NCI-H1694 treated with DMSO at 0.1 percent for 48 hours (cell line): ENCODE measurements at regions not wholly inside any gene's neighbourhood (a gene's known extent, or its start where the extent isn't known, plus 50 kb on each side); places are given as distances from the start of the nearest gene placed in this dataset.
"Not testable (repeated sequence)": the region's sequence is repeated elsewhere in the genome, so short reads cannot be mapped to it uniquely, and the experiment has no call there.

Experiments used
- DNase-seq: peaks from one replicate; lab custom pipeline; 2025; lab: John Stamatoyannopoulos, UW

GRCh38 chr10:124180947-124181549 is 87.7 kb upstream of the CHST15 start:
- DNase-seq, result no peak

- DNase-seq, result no peak
These were observed 86.8 kb upstream of the CHST15 start for GRCh38 chr10:124180044-124180745.

- DNase-seq, result no peak
These were observed 86.1 kb upstream of the CHST15 start for GRCh38 chr10:124179308-124180043.

GRCh38 chr10:124177180-124177518 is 83.8 kb upstream of the CHST15 start:
- no peak for DNase-seq

- DNase-seq, result no peak
These were observed 83.2 kb upstream of the CHST15 start for GRCh38 chr10:124176349-124177179.

GRCh38 chr10:124175701-124176348 is 82.4 kb upstream of the CHST15 start:
- DNase-seq, result no peak

- no peak for DNase-seq
These were observed 81.6 kb upstream of the CHST15 start for GRCh38 chr10:124174673-124175645.

GRCh38 chr10:124174071-124174566 is 80.7 kb upstream of the CHST15 start:
- no peak for DNase-seq

GRCh38 chr10:124173298-124173900 is 80.0 kb upstream of the CHST15 start:
- DNase-seq, result no peak

GRCh38 chr10:124172181-124172916 is 79.0 kb upstream of the CHST15 start:
- no peak for DNase-seq

- no peak for DNase-seq
These were observed 78.2 kb upstream of the CHST15 start for GRCh38 chr10:124171561-124171960.

GRCh38 chr10:124170631-124171030 is 77.2 kb upstream of the CHST15 start:
- no peak for DNase-seq

- DNase-seq, result no peak
These were observed 75.8 kb upstream of the CHST15 start for GRCh38 chr10:124168991-124169802.

- no peak for DNase-seq
These were observed 75.2 kb upstream of the CHST15 start for GRCh38 chr10:124168581-124168980.

- DNase-seq, result not testable (repeated sequence)
These were observed 74.5 kb upstream of the CHST15 start for GRCh38 chr10:124167925-124168324.

- no peak for DNase-seq
These were observed 73.2 kb upstream of the CHST15 start for GRCh38 chr10:124166431-124167125.

GRCh38 chr10:124165827-124166226 is 72.4 kb upstream of the CHST15 start:
- DNase-seq, result no peak

GRCh38 chr10:124165311-124165710 is 71.9 kb upstream of the CHST15 start:
- no peak for DNase-seq
